NCI-H1105 treated with DMSO at 0.1 percent for 48 hours (cell line): ENCODE measurements at regions not wholly inside any gene's neighbourhood (a gene's known extent, or its start where the extent isn't known, plus 50 kb on each side); places are given as distances from the start of the nearest gene placed in this dataset.

Source experiments
- DNase-seq: peaks from one replicate; lab custom pipeline; 2025; lab: John Stamatoyannopoulos, UW

DNA sequence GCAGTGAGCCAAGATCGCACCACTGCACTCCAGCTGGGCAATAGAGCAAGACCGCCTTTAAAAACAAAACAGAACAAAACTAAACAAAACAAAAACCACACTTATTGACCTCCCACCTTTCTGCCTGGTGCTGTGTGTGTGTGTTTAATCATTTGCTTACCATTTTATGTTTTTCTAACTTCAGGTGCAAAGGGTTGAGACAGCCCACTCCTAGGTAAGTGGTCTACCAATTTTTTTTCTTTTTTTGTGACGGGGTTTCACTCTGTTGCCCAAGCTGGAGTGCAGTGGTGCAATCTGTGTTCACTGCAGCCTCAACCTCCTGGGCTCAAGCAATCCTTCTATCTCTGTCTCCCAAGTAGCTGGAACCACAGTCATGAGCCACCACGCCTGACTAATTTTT is 65.8 kb downstream of the SALL1 start:
- DNase-seq: no peak

DNA sequence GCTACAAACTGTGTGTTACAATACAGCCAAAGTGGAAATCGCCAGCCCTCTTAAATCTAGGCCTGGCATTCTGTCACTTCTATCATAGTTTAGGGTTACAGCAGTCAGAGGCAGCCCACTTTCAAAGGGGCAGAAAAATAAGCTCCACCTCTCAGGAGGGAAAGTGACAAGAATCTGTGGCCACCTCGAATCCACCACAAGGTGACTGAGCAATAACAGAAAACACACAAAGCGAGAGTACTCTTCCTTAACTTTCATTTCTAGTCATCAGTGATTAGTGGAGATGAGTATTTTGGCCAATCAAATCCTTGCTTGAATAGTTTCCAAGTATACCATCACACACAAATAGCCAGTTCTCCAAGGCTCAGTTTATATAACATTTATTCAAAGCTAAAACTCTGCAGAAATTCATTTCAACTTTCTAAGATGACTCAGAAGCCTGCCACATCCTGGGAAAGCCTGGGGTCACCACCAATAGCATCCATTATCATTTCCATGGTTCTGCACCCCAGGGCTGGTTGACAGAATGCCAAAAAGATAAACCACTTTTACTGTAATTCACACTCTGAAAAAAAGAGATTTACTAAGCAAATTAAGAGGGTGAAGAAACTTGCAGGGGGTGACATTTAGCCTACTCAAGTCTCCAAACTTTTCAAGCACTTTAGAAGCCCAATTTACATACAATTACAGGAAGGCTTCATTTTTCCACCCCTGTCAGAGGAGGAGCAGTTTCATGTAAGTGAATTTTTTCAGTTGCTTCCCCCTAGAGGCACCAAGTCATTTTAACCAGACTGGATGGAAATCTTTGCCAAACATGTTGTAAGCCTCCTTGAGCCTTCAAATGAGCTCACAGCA is 66.8 kb downstream of the SALL1 start:
- DNase-seq: no peak

DNA sequence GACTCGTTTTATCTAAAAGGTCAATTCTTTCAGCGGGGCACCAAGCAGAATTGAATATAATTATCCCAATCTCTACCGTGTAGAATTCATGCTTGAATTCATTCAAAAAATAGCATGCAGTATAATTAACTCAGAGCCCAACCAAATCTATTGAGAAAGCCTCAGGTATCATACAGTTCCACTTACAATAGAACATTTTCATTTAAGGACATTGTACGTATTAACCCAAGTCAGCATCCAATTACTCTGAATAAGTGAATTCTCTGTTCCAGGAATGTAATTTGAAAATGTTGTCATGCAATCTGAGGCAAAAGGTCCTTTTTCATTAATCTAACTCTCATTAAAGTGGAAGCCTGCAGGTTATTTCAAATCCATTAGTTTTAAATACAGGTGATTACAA is 78.5 kb downstream of the SALL1 start:
- peak; percentile 6 for DNase-seq

DNA sequence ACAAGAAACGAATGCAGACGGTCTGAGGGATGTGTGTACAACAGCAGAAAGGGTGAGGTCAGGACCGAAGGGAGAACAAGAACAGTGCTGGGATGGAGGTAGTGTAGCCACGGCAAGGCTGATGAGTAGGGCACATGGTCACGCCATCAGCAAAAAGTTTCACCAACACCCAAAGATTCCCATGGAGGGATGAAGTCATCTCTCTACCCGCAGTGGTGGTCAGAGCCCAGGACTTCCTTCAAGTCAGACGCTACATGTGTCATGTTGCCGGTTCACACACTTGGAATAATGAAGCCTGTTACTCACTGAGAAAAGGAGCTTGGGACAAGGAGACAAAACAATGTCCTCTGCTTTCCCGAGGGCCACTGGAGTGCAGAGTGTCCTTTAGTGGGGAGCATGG is 79.7 kb downstream of the SALL1 start:
- no peak for DNase-seq

DNA sequence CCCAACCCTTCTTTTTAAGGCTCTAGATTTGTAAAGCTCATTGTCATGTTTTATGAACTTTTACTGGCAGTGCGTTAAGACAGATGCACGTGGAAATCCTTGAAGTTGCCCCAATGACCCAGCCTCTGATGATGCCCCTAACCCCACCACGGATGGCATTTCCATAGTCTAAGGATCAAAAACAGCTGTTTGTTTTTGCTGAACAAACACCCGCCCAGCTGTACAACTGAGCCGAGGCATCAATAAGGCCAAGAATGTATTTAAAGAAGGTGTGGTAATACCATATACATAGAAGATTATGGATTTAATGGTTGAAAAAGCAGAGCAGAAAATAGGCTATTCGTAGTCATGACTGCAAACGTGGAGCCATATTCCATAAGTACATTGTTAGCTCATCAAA is 83.7 kb downstream of the SALL1 start:
- no peak for DNase-seq

DNA sequence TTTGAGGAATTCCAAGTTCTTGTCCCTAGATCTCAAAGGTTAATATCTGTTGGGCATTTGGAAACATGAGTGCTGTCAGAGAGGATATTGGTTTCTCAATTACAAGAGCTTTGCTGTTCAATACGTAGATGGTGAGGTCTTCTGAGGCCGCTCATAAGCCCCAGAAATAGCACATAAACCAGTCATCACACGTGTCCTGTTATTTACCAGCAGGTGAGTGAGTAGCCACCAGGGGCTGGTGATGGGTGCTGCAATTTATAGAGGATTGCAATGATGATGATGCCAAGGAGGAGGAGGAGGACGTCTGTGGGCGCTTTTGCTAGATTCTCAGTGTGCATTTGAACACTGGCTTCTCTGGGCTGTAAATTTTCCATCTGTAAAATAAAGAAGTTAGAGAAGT is 89.0 kb downstream of the SALL1 start:
- no peak for DNase-seq

DNA sequence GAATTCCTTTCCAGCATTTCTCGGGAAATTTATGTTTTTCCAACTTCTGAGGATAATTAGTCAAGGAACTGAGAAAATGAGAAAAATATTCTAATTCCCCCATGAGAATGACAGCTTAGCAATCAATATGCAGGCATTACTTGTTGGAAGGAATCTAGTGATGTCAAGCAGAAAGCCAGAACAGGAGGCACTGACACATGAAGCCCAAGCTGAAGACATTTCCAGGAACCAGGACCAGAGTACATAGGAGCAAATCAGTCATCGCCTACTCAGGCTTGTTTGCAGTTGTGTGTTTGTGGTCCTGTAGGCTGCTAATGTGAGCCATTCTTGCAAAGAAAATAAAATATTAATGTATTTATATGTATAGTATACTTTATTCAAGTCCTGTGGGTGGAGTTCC is 89.7 kb downstream of the SALL1 start:
- no peak for DNase-seq

DNA sequence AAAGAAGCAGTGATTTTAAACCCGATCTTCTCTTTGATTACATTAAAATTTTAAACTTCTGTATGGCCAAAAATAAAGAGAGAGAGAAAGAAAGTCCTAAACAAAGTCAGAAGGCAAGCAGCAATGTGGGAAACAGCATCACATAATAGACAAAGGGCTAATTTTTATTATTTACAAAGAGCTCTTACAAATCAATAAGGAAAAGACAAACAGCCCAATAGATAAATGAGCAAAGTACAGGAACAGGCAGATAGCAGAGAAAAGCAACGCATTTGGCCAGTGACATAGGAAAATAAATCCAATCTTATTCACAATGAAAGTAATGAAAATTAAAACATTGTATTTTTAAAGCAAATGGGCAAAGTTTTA is 93.1 kb downstream of the SALL1 start:
- no peak for DNase-seq

DNA sequence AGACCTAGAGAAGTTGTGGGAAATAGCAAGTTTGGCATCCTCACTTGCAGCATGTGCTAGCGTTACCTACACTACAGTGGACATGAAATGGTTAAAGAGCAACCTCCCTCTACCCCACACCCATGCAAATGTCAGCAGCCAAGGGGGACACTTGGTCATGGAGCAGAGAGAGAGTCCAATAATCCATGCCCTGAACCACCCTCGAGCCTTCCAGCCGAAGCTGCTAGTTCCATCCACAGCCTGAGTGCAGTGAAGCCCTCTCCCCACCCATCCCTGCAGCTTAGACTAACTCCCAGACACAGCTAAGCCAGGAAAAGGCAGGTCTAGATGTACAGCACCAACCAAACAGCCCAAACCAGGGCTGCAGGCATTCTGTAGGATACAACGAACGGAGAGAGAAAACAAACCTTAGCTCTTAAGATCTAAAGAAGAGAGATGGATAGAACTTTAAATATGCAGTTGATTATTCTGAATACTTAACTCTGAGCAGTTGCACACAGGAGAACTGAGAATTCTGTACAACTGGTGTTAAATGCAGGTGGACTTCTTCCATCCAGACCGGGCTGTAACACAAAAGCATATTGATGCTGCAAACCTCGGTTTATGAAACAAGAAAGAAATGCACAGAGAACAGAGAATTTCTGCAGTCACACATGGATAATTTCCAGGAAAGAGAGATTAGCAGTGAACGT is 93.8 kb downstream of the SALL1 start:
- no peak for DNase-seq

DNA sequence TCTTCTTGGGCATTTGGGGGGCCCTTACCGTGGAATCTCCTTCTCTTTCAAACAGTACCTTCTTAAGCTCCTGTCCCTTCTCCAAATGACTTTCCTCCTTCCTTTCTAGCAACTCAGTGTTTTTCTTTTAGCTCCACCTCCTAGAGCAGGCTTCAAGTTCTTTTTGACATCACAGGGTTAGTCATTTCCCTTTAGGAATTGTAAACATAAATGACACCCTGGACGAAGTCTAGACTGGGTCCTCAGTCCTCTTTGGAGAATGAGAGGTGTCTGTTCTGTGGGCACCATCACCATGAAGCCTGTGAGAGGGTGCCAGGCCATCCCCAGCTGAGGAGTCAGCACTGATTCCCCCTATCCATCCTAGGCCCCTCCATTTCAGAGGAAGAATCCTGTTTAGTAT is 94.7 kb downstream of the SALL1 start:
- no peak for DNase-seq

DNA sequence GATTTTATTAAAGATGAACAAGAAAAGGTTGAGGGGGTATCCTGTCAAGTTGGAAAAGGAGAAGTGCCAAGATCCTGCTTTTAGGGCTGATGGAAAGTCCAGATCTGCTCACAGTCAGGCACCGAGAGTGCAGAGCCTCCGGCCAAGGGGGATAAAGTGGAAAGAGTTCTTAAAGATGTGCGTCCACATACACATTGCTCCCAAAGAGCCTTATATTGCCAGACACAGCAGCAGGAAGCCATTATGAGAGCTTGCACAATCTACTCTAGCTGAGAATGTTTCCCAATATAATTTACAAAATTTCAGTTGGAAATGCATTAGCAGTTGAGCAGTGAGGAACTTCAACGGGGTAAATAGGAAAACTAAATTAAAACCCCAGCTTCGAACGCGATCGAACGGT is 95.6 kb downstream of the SALL1 start:
- no peak for DNase-seq

DNA sequence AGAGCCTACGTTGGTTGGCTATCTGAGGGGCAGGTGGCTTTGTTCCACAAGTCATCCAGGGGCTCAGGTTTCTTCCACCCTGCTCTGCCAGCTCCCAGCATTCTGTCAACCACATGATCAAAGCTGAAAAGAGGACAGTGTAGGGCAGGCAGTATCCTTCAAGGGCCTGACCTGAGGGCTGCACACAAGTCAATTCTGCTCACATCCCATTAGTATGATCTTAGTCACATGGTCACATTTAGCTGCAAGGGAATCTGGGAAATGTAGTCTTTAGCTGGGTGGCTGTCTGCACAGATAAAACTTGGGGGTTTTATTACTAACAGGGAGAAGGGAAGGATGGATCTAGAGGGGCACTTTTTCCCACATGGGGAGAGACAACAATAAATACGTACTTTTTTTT is 97.3 kb downstream of the SALL1 start:
- DNase-seq: no peak

DNA sequence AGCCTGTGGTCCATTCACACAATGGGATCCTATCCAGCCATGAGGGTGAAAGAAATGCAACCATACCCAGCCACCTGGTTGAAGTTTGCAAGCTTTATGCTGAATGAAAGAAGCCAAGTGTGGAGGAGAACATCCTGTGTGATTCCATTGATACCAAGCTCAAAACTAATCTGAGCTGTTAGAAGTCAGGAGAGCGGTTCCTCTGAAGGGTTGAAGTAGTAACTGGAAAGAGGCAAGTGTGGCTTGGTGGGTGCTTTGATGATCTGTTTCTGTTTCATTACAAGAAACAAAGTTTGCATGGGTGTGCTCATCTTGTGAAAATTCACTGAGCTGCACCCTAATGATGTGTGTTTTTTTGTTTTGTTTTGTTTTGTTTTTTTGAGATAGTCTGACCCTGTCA is 99.4 kb downstream of the SALL1 start:
- DNase-seq: no peak

DNA sequence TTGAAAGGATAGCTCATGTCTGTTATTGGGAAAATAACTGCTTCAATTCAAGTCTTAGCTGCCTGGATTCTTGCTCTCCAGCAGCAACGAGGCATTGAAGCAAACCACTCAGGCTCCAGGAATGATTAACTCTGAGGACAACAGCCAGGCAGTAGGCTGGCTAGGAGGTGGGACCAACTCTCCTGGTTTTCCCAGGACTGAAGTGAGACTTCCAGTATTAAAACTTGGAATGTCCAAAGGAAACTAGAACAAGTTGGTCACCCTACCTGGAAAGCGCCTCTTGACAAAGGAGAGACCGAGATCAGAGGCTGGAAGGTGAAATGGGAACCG is 100.7 kb downstream of the SALL1 start:
- DNase-seq: no peak

DNA sequence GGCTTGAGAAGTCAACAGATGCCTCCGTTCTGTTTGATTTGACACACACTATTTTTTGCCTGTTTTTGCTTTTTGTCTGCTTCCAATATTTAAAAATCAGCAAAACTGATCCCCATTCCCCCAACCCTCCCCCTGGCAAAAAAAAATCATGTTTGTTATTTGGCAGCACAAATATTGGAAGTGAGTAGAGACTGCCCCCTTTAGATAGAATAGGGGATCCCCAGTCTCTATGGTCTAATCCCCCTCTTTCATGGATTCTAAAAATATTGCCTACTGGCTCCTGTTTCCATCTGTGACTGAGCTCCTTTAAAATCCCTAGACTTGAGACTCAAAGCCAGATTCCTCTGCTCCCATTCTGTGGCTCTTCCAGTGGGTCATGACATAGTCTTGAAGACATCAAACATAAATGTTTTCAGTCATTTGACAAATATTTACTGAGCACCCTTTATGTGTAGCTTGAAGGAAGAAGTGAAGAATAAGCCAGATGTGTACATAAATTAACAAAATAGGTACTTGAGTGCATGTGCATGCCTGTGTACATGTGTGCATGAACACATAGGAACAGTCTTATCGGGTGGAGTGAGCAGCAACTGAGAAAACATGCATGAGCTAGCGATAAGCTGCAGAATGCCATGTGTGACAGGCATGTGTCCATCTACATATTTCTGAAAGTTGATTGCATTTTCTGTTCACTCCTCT is 101.2 kb downstream of the SALL1 start:
- DNase-seq: no peak

DNA sequence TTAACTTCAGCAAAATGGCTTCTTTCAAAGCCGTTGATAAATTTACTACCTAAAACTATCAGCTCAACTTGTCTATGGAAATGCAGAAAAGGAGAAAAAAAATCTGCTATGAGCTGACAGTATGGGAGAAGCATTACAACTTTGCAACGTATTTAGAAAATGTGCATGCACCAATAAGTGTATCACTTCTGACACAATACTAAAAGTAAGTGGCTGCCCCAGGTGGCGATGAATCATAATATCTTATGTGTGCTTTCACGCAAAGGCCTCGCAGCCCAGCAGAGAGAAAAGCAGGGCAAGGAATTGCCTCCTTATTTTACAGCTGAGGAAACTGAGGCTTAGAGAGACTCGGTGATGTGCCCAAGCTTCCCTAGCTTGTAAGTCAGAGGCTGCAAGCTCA is 101.8 kb downstream of the SALL1 start:
- no peak for DNase-seq

DNA sequence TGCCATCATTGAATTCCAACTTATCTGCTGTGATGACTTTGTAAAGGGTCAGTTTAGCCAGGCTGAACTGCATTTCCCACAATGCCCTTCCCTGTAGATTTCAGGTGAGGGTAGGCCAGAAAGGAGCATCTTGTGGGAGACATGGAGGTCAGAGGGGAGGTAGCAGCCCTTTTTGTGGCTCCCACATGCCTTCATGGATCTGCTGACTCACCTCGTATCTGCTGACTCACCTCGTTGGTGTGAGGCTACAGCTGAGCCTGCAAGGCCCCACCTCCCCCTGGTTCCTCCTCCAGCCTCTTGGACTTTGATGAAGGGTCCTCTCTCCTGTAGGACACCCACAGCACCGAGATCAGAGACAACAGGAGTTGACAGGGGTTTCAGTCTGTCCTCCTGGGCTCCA is 102.5 kb downstream of the SALL1 start:
- DNase-seq: no peak

DNA sequence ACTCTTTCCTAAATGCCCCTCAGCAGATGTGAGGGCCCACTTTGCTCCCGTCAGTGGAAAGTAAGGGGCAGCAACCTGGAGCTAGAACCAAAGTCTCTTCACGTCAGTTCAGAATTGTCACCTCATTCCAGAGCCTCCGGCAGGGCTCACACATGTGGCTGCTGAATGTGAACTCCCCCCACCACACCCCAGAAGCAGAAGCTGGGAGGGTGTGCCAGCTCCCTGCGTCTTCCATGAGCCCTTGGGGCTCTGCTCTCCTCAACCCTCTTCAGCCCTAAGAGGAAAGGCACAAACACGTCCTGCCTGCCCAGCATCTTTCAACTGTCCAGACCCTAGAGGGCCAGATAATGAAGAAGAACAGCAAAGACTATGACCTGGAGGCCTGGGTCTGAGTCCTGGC is 105.3 kb downstream of the SALL1 start:
- DNase-seq: no peak

DNA sequence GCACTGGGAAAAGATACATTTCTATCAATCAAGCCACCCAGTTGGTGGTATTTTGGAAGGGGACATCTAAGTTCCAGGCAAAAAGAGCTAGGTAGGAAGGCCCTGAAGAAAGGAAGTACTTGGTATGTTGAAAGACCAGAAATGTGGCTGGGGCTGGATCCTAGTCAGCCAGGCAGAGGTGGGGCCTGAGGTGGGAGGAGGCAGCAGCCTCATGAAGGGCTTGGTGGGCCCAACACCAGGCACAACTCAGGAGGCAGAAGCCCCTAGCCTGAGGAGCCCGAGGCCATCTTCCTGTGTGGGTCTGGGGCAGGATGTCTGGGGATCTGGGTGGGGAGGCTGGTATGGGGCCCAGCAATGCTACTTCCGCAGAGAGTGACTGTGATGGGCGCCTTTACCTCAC is 105.9 kb downstream of the SALL1 start:
- no peak for DNase-seq

DNA sequence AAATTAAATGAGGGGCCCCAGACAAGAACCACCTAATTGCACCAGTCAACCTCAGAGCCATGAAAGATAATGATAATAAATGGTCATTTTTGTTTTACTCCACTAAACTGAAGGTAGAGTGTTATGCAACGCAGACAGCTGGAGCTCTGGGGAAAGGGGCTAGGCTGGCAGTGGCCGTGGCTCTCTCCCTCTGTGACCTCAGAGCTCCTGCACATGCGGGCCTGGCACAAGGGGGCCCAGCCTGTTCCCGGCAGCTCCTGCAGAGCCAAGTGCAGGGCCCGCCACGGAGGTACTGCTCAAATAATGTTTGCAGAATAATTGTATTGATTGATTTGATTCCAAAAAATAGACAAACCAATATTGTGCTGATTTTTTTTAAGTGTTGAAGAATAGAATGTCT is 109.5 kb downstream of the SALL1 start:
- DNase-seq: no peak

DNA sequence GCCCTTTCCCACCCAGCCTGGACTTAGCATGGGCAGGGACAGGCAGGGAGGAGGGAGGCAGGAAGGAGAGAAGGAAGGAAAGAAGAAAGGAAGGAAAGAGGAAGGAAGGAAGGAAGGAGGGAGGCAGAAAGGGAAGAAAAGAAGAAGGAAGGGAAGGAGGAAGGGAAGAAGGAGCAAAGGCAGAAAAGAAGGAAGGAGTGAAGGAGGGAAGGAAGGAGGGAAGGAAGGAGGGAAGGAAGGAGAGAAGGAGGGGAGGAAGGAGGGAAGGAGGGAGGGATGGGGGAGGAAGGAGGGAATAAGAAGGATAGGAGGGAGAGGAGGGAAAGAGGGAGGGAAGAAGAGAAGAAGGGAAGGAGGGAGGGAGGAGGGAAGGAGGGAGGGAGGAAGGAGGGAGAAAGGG is 110.4 kb downstream of the SALL1 start:
- DNase-seq: no peak

DNA sequence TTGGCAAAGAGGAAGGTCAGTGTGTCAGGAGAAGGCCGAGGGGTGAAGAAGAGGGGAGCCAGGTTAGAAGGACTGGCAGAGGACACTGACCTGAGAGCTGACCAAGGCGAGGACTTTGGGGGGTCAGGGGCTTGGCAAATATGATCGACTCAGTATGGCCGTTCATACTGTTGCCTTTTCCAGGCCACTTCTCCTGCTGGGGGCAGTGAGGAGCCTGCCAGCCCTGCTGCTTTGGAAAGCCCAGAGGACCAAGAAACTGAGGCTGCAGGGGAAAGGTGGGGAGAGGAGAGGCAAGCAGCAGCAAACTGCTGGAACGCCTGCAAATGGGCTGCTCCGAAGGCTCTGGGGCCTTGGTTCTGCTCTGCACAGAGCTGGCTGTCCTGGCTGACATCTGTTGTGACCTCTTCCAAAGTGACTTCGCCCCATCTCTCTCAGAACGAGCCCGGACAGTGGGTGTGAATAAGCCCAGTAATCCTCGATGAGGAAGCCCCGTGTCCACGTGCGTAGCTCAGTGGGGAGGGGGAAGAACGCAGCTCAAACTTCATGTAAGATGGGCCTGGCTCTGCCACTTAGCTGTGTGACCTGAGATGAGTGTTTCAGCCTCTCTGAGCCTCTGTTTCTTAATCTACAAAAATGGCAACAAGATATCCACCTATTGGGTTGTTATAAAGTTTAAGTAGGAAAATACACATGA is 111.3 kb downstream of the SALL1 start:
- DNase-seq: no peak

DNA sequence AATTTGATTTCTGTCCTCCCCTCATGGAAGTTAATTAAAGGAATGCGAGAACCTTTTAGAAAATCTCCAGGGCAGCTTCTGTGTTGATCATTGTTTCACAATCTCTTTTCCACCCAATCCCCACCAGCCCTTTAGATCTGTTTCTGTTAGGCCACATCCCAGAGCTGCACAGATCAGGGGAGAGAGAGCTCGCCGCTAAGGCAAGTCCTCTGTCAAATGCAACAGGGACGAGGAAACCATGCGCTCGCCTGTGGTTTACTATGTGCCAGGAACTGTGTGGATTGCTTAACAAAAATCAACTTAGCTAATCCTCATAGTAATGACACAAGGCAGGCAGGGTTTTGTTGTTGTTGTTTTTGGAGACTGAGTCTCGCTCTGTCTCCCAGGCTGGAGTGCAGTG is 115.4 kb downstream of the SALL1 start:
- no peak for DNase-seq
